Kidney epithelial cell (primary cell): ENCODE measurements at regions not wholly inside any gene's neighbourhood (a gene's known extent, or its start where the extent isn't known, plus 50 kb on each side); places are given as distances from the start of the nearest gene placed in this dataset.

Source experiments
- DNase-seq: peaks from one replicate; pipeline ENCODE4 v3.0.0-alpha.2; 2010; ENCODE audit warnings: low read depth
- H3K27me3 ChIP-seq: 2 replicates; pipeline ENCODE4 v1.6.0; 2011; ENCODE audit warnings: low read length; ENCODE audit not compliant: control insufficient read depth, insufficient read depth
- H3K36me3 ChIP-seq: 2 replicates; pipeline ENCODE4 v1.5.1; 2011; ENCODE audit warnings: low read length; ENCODE audit not compliant: control insufficient read depth, insufficient read depth
- H3K4me3 ChIP-seq: 2 replicates; pipeline ENCODE4 v1.5.1; 2011; ENCODE audit warnings: low read depth, mild to moderate bottlenecking, control low read depth, low read length
- CTCF ChIP-seq: IDR thresholded peaks from 2 replicates; pipeline ENCODE4 v1.5.1; 2011; ENCODE audit warnings: mild to moderate bottlenecking, moderate library complexity, low read length, control low read depth, inconsistent platforms; ENCODE audit not compliant: insufficient read depth, poor library complexity, severe bottlenecking

- DNase-seq = no peak
- no peak for TF ChIP-seq CTCF
- no peak overlapping the region for H3K4me3 ChIP-seq
- H3K27me3 ChIP-seq = no peaks in the 10 kb centered on the region
- no peaks in the 10 kb centered on the region for H3K36me3 ChIP-seq
These were observed 224.9 kb upstream of the SMIM31 start for GRCh38 chr4:164529058-164529457.

DNA sequence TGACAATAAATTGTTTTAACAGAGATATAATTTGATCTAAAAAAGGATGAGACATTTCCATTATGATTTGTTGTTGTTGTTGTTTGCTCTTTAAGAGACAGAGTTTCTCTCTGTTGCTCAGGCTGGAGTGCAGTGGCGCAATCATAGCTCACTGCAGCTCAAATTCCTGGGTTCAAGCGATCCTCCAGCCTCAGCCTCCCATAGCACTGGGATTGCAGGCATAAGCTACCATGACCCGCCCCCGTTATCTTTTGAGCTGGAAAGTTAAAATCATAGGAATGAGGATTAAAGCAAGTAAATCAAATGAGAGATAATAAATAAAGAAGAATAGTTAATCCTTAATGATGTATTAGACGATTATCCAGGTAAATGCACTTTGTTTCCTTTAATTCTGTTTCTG lies 224.4 kb upstream of the SMIM31 start:
- TF ChIP-seq CTCF = no peak
- no peaks in the 10 kb centered on the region for H3K27me3 ChIP-seq
- no peaks in the 10 kb centered on the region for H3K36me3 ChIP-seq
- H3K4me3 ChIP-seq = no peak overlapping the region
- DNase-seq = no peak

DNA sequence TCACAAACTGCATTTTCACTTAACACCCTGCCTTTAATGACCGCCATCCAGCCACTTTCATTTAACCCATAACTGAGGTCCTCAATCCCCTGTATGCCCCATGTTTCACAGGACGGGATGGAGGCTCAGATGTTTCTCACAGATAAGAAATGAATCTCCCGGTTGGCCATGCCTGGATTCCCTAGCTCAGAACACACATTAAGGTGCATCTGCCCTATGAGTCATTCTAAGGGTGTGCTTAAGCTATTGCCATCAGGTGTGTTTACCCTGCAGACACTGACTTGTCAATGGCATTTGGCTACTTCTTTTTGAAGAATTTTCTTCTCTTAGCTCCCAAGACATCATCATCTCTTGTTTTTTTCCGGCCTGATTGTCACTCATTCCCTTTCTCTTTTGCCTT lies 222.6 kb upstream of the SMIM31 start:
- Histone ChIP-seq H3K36me3 (no peaks in the 10 kb centered on the region), H3K4me3 (no peak overlapping the region), H3K27me3 (no peaks in the 10 kb centered on the region)
- TF ChIP-seq CTCF = no peak
- DNase-seq = no peak

DNA sequence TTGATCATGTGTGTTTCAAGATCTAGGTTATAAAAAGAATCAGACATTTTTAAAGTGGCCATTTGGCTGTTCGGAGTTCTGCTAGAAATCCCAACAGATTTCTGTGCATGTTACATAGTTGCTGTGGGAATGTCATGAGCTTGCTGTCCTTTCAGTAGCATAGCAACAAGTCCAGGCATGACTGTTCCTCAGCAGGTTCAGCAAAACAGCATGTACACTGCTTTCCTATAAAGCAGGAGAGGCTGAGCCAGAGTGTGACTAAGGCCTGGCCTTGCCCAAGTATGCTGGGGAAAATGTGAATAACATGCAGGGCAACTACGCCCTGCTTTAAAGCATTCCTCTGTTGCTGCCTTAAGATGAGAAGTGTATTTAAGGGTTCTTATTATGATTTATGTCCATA lies 217.1 kb upstream of the SMIM31 start:
- TF ChIP-seq CTCF = no peak
- no peaks in the 10 kb centered on the region for H3K36me3 ChIP-seq
- no peak overlapping the region for H3K4me3 ChIP-seq
- H3K27me3 ChIP-seq = no peaks in the 10 kb centered on the region
- peak; percentile 77 for DNase-seq

- Histone ChIP-seq H3K27me3 (no peaks in the 10 kb centered on the region), H3K36me3 (no peaks in the 10 kb centered on the region), H3K4me3 (no peak overlapping the region)
- no peak for TF ChIP-seq CTCF
- DNase-seq = no peak
These were observed 215.8 kb upstream of the SMIM31 start for GRCh38 chr4:164538097-164538496.

DNA sequence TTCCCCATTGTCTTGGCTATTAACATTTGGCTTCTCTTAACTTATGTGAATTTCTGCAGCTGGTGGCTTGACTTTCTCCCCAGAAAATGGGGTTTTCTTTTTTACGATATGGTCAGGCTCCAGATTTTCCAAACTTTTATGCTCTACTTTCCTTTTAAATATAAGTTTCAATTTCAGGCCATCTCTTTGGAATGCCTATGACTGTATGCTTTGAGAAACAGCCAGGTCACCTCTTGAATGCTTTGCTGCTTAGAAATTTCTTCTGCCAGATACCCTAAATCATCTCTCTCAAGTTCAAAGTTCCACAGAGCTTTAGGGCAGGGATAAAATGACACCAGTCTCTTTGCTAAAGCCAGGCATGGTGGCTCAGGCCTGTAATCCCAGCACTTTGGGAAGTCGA lies 212.9 kb upstream of the SMIM31 start:
- no peak for TF ChIP-seq CTCF

More for the DNA sequence above, 212.9 kb upstream of the SMIM31 start:
- no peak overlapping the region for H3K4me3 ChIP-seq
- no peak for DNase-seq
- no peaks in the 10 kb centered on the region for H3K27me3 ChIP-seq
- no peaks in the 10 kb centered on the region for H3K36me3 ChIP-seq
